GM21576 (cell line): ENCODE measurements at regions not wholly inside any gene's neighbourhood (a gene's known extent, or its start where the extent isn't known, plus 50 kb on each side); places are given as distances from the start of the nearest gene placed in this dataset.
A peak's percentile ranks its signal among the peaks of the same experiment; 100 is the strongest.
"Not testable (repeated sequence)": the region's sequence is repeated elsewhere in the genome, so short reads cannot be mapped to it uniquely, and the experiment has no call there.

Source experiments
- ATAC-seq: cut with Tn5 transposase; IDR thresholded peaks from one replicate; pipeline ENCODE4 v1.9.1; 2021; ENCODE audit warnings: mild to moderate bottlenecking, moderate library complexity; ENCODE audit not compliant: unreplicated experiment

- not testable (repeated sequence) for ATAC-seq
Measured at GRCh38 chr4:145255311-145255710, 74.9 kb upstream of the OTUD4 start.

GRCh38 chr4:145252190-145252589 lies 71.8 kb upstream of the OTUD4 start:
- no peak for ATAC-seq

- ATAC-seq = no peak
Measured at GRCh38 chr4:145251391-145251790, 71.0 kb upstream of the OTUD4 start.

GRCh38 chr4:145248971-145249370 lies 68.6 kb upstream of the OTUD4 start:
- no peak for ATAC-seq

GRCh38 chr4:145248502-145248901 lies 68.1 kb upstream of the OTUD4 start:
- no peak for ATAC-seq

GRCh38 chr4:145234091-145234706 lies 53.8 kb upstream of the OTUD4 start:
- peak; percentile 99 for ATAC-seq

GRCh38 chr4:145231906-145232700 lies 51.7 kb upstream of the OTUD4 start:
- ATAC-seq = no peak

GRCh38 chr4:145230726-145231125 lies 50.3 kb upstream of the OTUD4 start:
- no peak for ATAC-seq
